Muscle layer of duodenum (tissue), 2 donors: ENCODE measurements at regions not wholly inside any gene's neighbourhood (a gene's known extent, or its start where the extent isn't known, plus 50 kb on each side); places are given as distances from the start of the nearest gene placed in this dataset.

Experiments
- H3K27ac ChIP-seq: one replicate; pipeline ENCODE4 v1.7.0; 2013; ENCODE audit warnings: mild to moderate bottlenecking, low read length
- H3K27me3 ChIP-seq: one replicate; pipeline ENCODE4 v1.7.0; 2013; ENCODE audit warnings: low read depth, mild to moderate bottlenecking, control low read depth, low read length
- H3K36me3 ChIP-seq, 2 donors: one replicate each; pipeline ENCODE4 v1.7.0; 2013; ENCODE audit warnings: low read length in 2 of 2, control low read depth in 1 of 2, mild to moderate bottlenecking in 1 of 2; ENCODE audit not compliant: insufficient read depth in 2 of 2, control insufficient read depth in 1 of 2
- H3K4me1 ChIP-seq, 2 donors: one replicate each; pipeline ENCODE4 v1.7.0; 2013; ENCODE audit warnings: low read length in 2 of 2, mild to moderate bottlenecking in 2 of 2, control low read depth in 1 of 2, moderate library complexity in 1 of 2; ENCODE audit not compliant: insufficient read depth in 2 of 2, control insufficient read depth in 1 of 2
- H3K4me3 ChIP-seq, 2 donors: one replicate each; pipeline ENCODE4 v1.7.0; 2013; ENCODE audit warnings: low read length in 2 of 2, low read depth in 1 of 2, mild to moderate bottlenecking in 1 of 2
- H3K9me3 ChIP-seq, 2 donors: one replicate each; pipeline ENCODE4 v1.7.0; 2013; ENCODE audit warnings: low read length in 2 of 2, control low read depth in 1 of 2, mild to moderate bottlenecking in 1 of 2; ENCODE audit not compliant: control insufficient read depth in 1 of 2
- donor health status: healthy.

GRCh38 chr14:22071006-22071405 is 397.4 kb upstream of the OR4E1 start:
- H3K4me3 ChIP-seq = peak overlapping the region in 1 of 2 donors; percentile 49
- peaks cover 0 to 6% of the 10 kb centered on the region in 2 donors for H3K4me1 ChIP-seq
- H3K36me3 ChIP-seq = no peaks in the 10 kb centered on the region
- H3K27me3 ChIP-seq = no peaks in the 10 kb centered on the region
- H3K9me3 ChIP-seq = no peaks in the 10 kb centered on the region
- no peak overlapping the region for H3K27ac ChIP-seq

GRCh38 chr14:22070119-22070982 is 396.7 kb upstream of the OR4E1 start:
- peak overlapping the region; percentile 39 to 49 for H3K4me3 ChIP-seq
- no peaks in the 10 kb centered on the region for H3K9me3 ChIP-seq
- H3K4me1 ChIP-seq = peaks cover 0 to 6% of the 10 kb centered on the region in 2 donors
- H3K27ac ChIP-seq = no peak overlapping the region
- H3K36me3 ChIP-seq = no peaks in the 10 kb centered on the region
- H3K27me3 ChIP-seq = no peaks in the 10 kb centered on the region

GRCh38 chr14:22065347-22065746 is 391.7 kb upstream of the OR4E1 start:
- Histone ChIP-seq H3K36me3 (no peaks in the 10 kb centered on the region), H3K9me3 (no peaks in the 10 kb centered on the region), H3K27ac (no peak overlapping the region), H3K4me3 (no peak overlapping the region), H3K27me3 (no peaks in the 10 kb centered on the region), H3K4me1 (peaks cover 0 to 2% of the 10 kb centered on the region in 2 donors)

- Histone ChIP-seq H3K36me3 (no peaks in the 10 kb centered on the region), H3K27me3 (no peaks in the 10 kb centered on the region), H3K4me1 (no peaks in the 10 kb centered on the region), H3K27ac (no peak overlapping the region), H3K9me3 (peaks cover 0 to 7% of the 10 kb centered on the region in 2 donors), H3K4me3 (no peak overlapping the region)
These were observed 385.6 kb upstream of the OR4E1 start for GRCh38 chr14:22059201-22059600.

- Histone ChIP-seq H3K9me3 (no peaks in the 10 kb centered on the region), H3K36me3 (no peaks in the 10 kb centered on the region), H3K4me1 (peaks cover 0 to 8% of the 10 kb centered on the region in 2 donors), H3K27ac (no peak overlapping the region), H3K4me3 (no peak overlapping the region), H3K27me3 (no peaks in the 10 kb centered on the region)
These were observed 379.2 kb upstream of the OR4E1 start for GRCh38 chr14:22052795-22053194.

- Histone ChIP-seq H3K4me3 (no peak overlapping the region), H3K9me3 (no peaks in the 10 kb centered on the region), H3K4me1 (peaks cover 0 to 5% of the 10 kb centered on the region in 2 donors), H3K27me3 (no peaks in the 10 kb centered on the region), H3K36me3 (no peaks in the 10 kb centered on the region), H3K27ac (no peak overlapping the region)
These were observed 373.5 kb upstream of the OR4E1 start for GRCh38 chr14:22047115-22047514.

GRCh38 chr14:22046063-22046462 is 372.4 kb upstream of the OR4E1 start:
- H3K36me3 ChIP-seq = no peaks in the 10 kb centered on the region
- no peaks in the 10 kb centered on the region for H3K27me3 ChIP-seq
- H3K4me3 ChIP-seq = no peak overlapping the region
- no peaks in the 10 kb centered on the region for H3K9me3 ChIP-seq
- H3K4me1 ChIP-seq = peaks cover 0 to 5% of the 10 kb centered on the region in 2 donors
- no peak overlapping the region for H3K27ac ChIP-seq

- Histone ChIP-seq H3K4me3 (no peak overlapping the region), H3K9me3 (no peaks in the 10 kb centered on the region), H3K27me3 (no peaks in the 10 kb centered on the region), H3K27ac (no peak overlapping the region), H3K36me3 (no peaks in the 10 kb centered on the region), H3K4me1 (peaks cover 0 to 5% of the 10 kb centered on the region in 2 donors)
These were observed 370.6 kb upstream of the OR4E1 start for GRCh38 chr14:22044193-22044592.

GRCh38 chr14:22040781-22041125 is 367.1 kb upstream of the OR4E1 start:
- Histone ChIP-seq H3K36me3 (no peaks in the 10 kb centered on the region), H3K4me1 (no peaks in the 10 kb centered on the region), H3K27me3 (no peaks in the 10 kb centered on the region), H3K9me3 (no peaks in the 10 kb centered on the region), H3K4me3 (no peak overlapping the region), H3K27ac (no peak overlapping the region)

- H3K36me3 ChIP-seq = no peaks in the 10 kb centered on the region
- H3K27ac ChIP-seq = no peak overlapping the region
- H3K4me3 ChIP-seq = no peak overlapping the region
- no peaks in the 10 kb centered on the region for H3K9me3 ChIP-seq
- H3K27me3 ChIP-seq = no peaks in the 10 kb centered on the region
- no peaks in the 10 kb centered on the region for H3K4me1 ChIP-seq
These were observed 366.5 kb upstream of the OR4E1 start for GRCh38 chr14:22039938-22040780.

- H3K9me3 ChIP-seq = no peaks in the 10 kb centered on the region
- no peak overlapping the region for H3K27ac ChIP-seq
These were observed 363.1 kb upstream of the OR4E1 start for GRCh38 chr14:22036541-22037239.

More at GRCh38 chr14:22036541-22037239, 363.1 kb upstream of the OR4E1 start:
- Histone ChIP-seq H3K4me3 (no peak overlapping the region), H3K4me1 (no peaks in the 10 kb centered on the region), H3K27me3 (no peaks in the 10 kb centered on the region), H3K36me3 (no peaks in the 10 kb centered on the region)
